Fibroblast of pulmonary artery (primary cell): ENCODE measurements at regions not wholly inside any gene's neighbourhood (a gene's known extent, or its start where the extent isn't known, plus 50 kb on each side); places are given as distances from the start of the nearest gene placed in this dataset.

ENCODE experiments used
- DNase-seq: peaks from one replicate; pipeline ENCODE4 v3.0.0-alpha.2; 2010; ENCODE audit warnings: low read depth
- H3K4me3 ChIP-seq: replicated peaks from 2 replicates; pipeline ENCODE4 v1.5.1; 2011; ENCODE audit warnings: low read depth, mild to moderate bottlenecking, control low read depth, low read length, moderate library complexity
- TF ChIP-seq, protein P1 (sequence below): IDR thresholded peaks from 2 replicates; pipeline ENCODE4 v1.5.1; 2011; ENCODE audit warnings: mild to moderate bottlenecking, control low read depth, low read length, inconsistent platforms; ENCODE audit errors: missing control alignments

DNA sequence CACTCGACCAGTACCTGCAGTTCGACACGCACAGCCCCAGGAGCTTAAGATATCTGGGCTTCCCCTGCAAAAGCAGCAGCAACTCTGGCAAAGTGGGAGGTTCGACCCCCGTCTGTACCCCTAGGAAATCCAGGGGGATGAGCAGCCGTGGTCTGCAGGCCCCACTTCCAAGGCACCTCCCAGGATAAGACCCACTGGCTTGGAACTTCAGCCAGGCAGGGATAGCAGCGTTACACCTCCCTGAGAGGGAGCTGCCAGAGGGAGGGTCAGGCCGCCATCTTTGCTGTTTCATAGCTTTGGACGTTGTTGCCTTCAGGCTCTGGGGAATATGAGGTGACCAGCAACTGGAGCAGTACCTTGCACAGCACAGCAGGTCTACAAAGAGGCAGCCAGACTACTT, 351.1 kb downstream of the SOX11 start:
- no peak overlapping the region for H3K4me3 ChIP-seq
- TF ChIP-seq, protein P1, sequence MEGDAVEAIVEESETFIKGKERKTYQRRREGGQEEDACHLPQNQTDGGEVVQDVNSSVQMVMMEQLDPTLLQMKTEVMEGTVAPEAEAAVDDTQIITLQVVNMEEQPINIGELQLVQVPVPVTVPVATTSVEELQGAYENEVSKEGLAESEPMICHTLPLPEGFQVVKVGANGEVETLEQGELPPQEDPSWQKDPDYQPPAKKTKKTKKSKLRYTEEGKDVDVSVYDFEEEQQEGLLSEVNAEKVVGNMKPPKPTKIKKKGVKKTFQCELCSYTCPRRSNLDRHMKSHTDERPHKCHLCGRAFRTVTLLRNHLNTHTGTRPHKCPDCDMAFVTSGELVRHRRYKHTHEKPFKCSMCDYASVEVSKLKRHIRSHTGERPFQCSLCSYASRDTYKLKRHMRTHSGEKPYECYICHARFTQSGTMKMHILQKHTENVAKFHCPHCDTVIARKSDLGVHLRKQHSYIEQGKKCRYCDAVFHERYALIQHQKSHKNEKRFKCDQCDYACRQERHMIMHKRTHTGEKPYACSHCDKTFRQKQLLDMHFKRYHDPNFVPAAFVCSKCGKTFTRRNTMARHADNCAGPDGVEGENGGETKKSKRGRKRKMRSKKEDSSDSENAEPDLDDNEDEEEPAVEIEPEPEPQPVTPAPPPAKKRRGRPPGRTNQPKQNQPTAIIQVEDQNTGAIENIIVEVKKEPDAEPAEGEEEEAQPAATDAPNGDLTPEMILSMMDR = no peak
- no peak for DNase-seq

DNA sequence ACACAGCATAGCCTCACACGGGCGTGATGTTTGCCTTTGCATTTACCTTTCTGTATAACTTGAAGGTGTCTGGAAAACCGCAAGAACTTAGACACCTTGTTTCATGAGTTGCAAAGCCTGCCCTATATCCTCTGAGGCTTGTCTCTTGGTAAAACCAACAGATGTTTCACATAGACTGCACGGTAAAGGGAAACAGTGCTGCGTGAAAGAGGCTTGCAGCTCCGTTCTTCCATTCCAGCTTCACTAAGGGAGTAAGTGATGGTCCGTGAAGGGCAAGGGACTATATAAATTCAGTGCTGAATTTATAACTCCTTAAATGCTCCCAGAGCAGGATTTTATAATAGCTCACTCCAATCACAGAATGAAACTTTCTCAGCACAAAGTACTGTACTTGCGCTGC, 360.5 kb downstream of the SOX11 start:
- no peak overlapping the region for H3K4me3 ChIP-seq
- DNase-seq = no peak
- TF ChIP-seq, protein P1 = no peak

- no peak for DNase-seq
- H3K4me3 ChIP-seq = no peak overlapping the region
- TF ChIP-seq, protein P1 = no peak
Measured at GRCh38 chr2:6053743-6054142, 361.6 kb downstream of the SOX11 start.

DNA sequence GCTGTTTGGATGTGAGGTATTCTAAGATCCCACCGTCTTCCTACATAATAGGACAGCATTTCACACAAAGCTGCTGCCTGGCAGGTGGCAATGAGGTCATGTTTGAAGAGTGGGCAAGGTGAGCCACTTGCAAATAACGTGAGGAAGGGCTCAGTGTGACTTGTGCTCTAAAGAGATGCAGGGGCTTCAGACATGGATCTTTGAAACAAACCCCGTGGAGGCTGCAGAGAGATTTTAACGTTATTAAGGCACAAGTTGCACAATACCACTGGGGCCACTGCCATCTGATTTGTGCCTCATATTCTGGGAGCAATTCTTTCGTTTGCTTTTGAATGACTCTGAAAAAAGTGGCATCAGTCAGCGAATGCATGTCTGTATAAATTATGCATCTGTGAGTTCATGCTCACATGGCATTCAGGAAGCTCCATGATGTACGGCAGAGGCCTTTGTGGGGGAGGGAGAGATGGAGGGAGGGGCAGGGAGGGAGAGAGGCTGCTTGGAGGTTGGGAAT, 362.0 kb downstream of the SOX11 start:
- TF ChIP-seq, protein P1 = no peak
- no peak overlapping the region for H3K4me3 ChIP-seq
- DNase-seq = no peak

GRCh38 chr2:6060992-6061663, 368.9 kb downstream of the SOX11 start:
- H3K4me3 ChIP-seq = no peak overlapping the region
- TF ChIP-seq, protein P1 = no peak
- DNase-seq = no peak

DNA sequence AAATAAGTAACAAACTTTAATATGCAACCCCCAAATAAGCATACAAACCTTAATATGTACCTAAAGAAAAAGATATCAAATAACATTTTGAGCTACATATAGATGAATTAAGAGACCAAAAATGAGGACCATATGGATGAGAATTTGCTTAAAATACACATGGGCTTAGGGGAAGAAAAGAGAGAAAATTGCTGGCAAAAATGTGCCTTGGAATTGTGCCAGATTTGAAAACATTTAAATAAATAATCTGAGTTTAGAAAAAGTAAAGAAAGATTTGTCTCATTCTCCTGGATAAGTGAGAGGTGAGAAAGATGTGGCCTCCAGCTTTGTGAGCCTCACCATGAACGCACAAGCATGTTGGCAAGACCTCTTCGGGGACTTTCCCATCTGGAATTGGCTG, 372.6 kb downstream of the SOX11 start:
- TF ChIP-seq, protein P1 = no peak
- no peak overlapping the region for H3K4me3 ChIP-seq
- no peak for DNase-seq

GRCh38 chr2:6065703-6066102, 373.5 kb downstream of the SOX11 start:
- H3K4me3 ChIP-seq = no peak overlapping the region
- TF ChIP-seq, protein P1 = no peak
- no peak for DNase-seq
